ENCODE measurements at regions not wholly inside any gene's neighbourhood (a gene's known extent, or its start where the extent isn't known, plus 50 kb on each side); places are given as distances from the start of the nearest gene placed in this dataset.
A peak's percentile ranks its signal among the peaks of the same experiment; 100 is the strongest.

GRCh38 chrX:2640436-2641150 lies 50.5 kb upstream of the CD99 start:
- DNase-seq = no peak

GRCh38 chrX:2638279-2638678 lies 52.8 kb upstream of the CD99 start:
- no peak for DNase-seq

- no peak for DNase-seq
Observed at GRCh38 chrX:2635342-2635741, 55.8 kb upstream of the CD99 start.

GRCh38 chrX:2632533-2633504 lies 58.3 kb upstream of the CD99 start:
- no peak for DNase-seq

GRCh38 chrX:2631743-2632532 lies 59.2 kb upstream of the CD99 start:
- DNase-seq = peak; percentile 42

- peak; percentile 82 for DNase-seq
Observed at GRCh38 chrX:2630935-2631742, 60.0 kb upstream of the CD99 start.

GRCh38 chrX:2630008-2630934 lies 60.8 kb upstream of the CD99 start:
- DNase-seq = peak; percentile 91

- DNase-seq = peak; percentile 68
Observed at GRCh38 chrX:2629316-2630007, 61.6 kb upstream of the CD99 start.

- peak; percentile 47 for DNase-seq
Observed at GRCh38 chrX:2628751-2629315, 62.3 kb upstream of the CD99 start.

- peak; percentile 75 for DNase-seq
Observed at GRCh38 chrX:2627272-2627867, 63.7 kb upstream of the CD99 start.

- DNase-seq = no peak
Observed at GRCh38 chrX:2626750-2627149, 64.3 kb upstream of the CD99 start.

- no peak for DNase-seq
Observed at GRCh38 chrX:2620576-2620975, 70.5 kb upstream of the CD99 start.

GRCh38 chrX:2618516-2618915 lies 72.6 kb upstream of the CD99 start:
- no peak for DNase-seq

- DNase-seq = peak; percentile 63
Observed at GRCh38 chrX:2614911-2615310, 76.2 kb upstream of the CD99 start.

- DNase-seq = peak; percentile 23
Observed at GRCh38 chrX:2610246-2611170, 80.6 kb upstream of the CD99 start.

GRCh38 chrX:2609431-2610238 lies 81.5 kb upstream of the CD99 start:
- peak; percentile 27 for DNase-seq

GRCh38 chrX:2608638-2609430 lies 82.3 kb upstream of the CD99 start:
- DNase-seq = peak; percentile 85
